DND-41 (cell line): ENCODE measurements at regions not wholly inside any gene's neighbourhood (a gene's known extent, or its start where the extent isn't known, plus 50 kb on each side); places are given as distances from the start of the nearest gene placed in this dataset.
"Not testable (repeated sequence)": the region's sequence is repeated elsewhere in the genome, so short reads cannot be mapped to it uniquely, and the experiment has no call there.

ENCODE experiments used
- ATAC-seq: fragments of 200-7000 bp; cut with Tn5 transposase; 3 replicates; pipeline ENCODE4 v1.9.1; 2021; ENCODE audit warnings: low read depth; ENCODE audit not compliant: insufficient read depth
- DNase-seq: peaks from one replicate; pipeline ENCODE4 v3.0.0-alpha.2; 2020
- H2AFZ ChIP-seq: 2 replicates; pipeline ENCODE4 v1.6.0; 2012; ENCODE audit warnings: low read depth, low read length
- H3K27ac ChIP-seq: 2 replicates; pipeline ENCODE4 v1.5.1; 2012; ENCODE audit warnings: low read length, inconsistent platforms
- H3K27me3 ChIP-seq: fragments of 200-600 bp; sonication (generic); 2 replicates; pipeline ENCODE4 v1.6.0; 2012; ENCODE audit warnings: low read length, mild to moderate bottlenecking, inconsistent platforms; ENCODE audit not compliant: insufficient read depth, poor library complexity
- H3K36me3 ChIP-seq: 2 replicates; pipeline ENCODE4 v1.5.1; 2012; ENCODE audit warnings: low read length, inconsistent platforms; ENCODE audit not compliant: insufficient read depth
- H3K4me1 ChIP-seq: 2 replicates; pipeline ENCODE4 v1.5.1; 2012; ENCODE audit warnings: mild to moderate bottlenecking, low read length; ENCODE audit not compliant: insufficient read depth
- H3K4me2 ChIP-seq: 2 replicates; pipeline ENCODE4 v1.6.0; 2012; ENCODE audit warnings: mild to moderate bottlenecking, moderate library complexity, low read length, inconsistent platforms; ENCODE audit not compliant: insufficient read depth
- H3K4me3 ChIP-seq, 2 experiments: fragments of 200-600 bp in 1 of 2; shearing (Covaris generic) in 1 of 2; 2 replicates each; pipeline ENCODE4 v1.5.1; 2012 to 2016; ENCODE audit warnings: inconsistent platforms in 2 of 2, low read length in 2 of 2, mild to moderate bottlenecking in 2 of 2, low read depth in 1 of 2, moderate library complexity in 1 of 2
- H3K79me2 ChIP-seq: 2 replicates; pipeline ENCODE4 v1.6.0; 2012; ENCODE audit warnings: low read length, inconsistent platforms; ENCODE audit not compliant: insufficient read depth
- H3K9ac ChIP-seq: 2 replicates; pipeline ENCODE4 v1.6.0; 2012; ENCODE audit warnings: low read depth, mild to moderate bottlenecking, inconsistent platforms, low read length, moderate library complexity
- H3K9me3 ChIP-seq: 2 replicates; pipeline ENCODE4 v1.5.1; 2012; ENCODE audit warnings: low read length, moderate library complexity, mild to moderate bottlenecking, inconsistent platforms; ENCODE audit not compliant: insufficient read depth, severe bottlenecking
- H4K20me1 ChIP-seq: 2 replicates; pipeline ENCODE4 v1.6.0; 2012; ENCODE audit warnings: low read length; ENCODE audit not compliant: insufficient read depth

DNA sequence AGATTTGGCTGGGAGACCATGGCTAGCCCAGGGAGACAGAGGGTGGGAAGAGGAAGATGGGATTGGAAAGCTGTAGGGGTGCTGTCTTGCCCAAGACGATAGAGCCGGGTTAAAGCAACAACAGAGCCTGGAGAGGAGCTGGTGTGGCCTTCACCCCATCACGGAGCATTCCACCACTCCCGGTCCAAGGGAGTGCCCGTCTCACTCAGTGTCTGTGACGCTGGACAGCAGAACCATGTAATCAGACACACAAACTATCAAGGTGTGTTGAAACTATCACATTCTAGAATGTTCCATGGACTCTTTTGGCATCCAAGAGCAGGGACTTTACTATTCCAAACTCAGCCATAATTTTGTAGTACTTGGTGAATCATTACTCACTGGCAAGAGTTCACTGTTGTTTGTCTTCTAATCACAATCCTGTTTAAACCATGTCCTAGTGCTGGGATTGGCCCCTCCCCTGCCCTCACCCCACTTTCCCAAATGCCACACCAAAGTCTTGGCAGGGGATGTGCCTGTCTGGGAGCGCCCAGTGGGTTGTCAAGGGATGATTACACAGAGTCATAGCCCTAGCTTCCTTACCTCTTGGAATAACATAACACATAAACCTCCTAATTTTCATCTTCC is 187.4 kb downstream of the LAT start:
- not testable (repeated sequence) for H3K9me3 ChIP-seq, H3K9ac ChIP-seq, H3K79me2 ChIP-seq, H3K4me2 ChIP-seq, H2AFZ ChIP-seq, H3K4me3 ChIP-seq, H3K4me1 ChIP-seq, H4K20me1 ChIP-seq, DNase-seq, H3K36me3 ChIP-seq, ATAC-seq, H3K27ac ChIP-seq, H3K27me3 ChIP-seq

DNA sequence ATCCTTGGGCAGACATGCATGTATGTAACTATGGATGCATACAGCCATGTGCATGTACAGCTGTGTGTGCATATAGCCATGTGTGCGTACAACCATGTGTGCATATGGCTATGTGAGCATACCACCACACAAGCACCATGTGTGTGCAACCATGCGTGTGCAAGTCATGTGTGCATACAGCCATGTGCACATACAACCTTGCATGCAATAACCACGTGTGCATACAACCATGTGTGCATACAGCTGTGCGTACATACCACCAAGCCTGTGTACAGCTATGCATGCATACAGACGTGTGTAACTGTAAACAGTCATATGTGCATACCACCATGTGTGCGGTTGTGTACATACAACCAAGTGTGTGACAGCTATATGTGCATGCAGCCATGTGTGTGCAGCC is 186.4 kb downstream of the LAT start:
- H3K9ac ChIP-seq, ATAC-seq: not testable (repeated sequence)

DNA sequence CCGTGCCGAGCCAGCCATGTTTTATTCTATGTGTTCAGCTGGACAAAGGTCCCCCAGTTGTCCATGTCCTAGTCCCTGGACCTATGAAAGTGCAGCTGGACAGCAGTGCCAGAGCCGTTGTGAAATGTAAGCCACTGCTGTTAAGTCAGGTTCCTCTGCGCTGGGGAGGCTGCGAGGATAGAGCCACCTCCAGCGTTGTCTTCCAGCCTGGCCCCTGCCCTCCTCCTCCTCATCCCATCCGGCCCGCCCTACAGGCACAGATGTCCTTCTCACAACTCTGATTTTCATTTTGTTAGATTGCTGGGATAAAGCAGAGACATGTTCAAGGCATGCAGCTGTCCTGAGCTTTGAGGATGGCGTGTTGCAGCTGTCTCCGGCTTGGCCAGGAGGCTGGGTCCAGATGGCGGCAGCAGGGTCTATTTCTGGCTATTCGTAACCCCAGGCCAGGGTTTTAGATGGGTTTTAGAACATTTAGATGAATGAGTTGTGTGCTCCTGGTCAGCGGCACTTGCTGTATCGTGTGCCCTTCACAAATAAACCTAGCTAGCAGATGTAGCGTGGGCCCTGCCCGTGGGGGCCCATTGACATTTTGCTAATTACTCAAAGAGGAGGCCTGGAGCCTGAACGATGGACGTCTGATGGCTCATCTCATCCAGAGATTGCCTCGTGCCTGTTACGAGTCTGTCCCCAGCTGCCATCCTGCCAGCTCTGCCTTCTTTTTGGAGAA is 185.7 kb downstream of the LAT start:
- DNase-seq, H4K20me1 ChIP-seq, H3K4me3 ChIP-seq, ATAC-seq, H3K9me3 ChIP-seq, H3K4me1 ChIP-seq, H3K9ac ChIP-seq, H3K4me2 ChIP-seq, H3K27me3 ChIP-seq, H2AFZ ChIP-seq, H3K27ac ChIP-seq, H3K79me2 ChIP-seq, H3K36me3 ChIP-seq: not testable (repeated sequence)

More for the DNA sequence above, 186.4 kb downstream of the LAT start:
- H3K4me2 ChIP-seq, H3K4me3 ChIP-seq, H3K36me3 ChIP-seq, H2AFZ ChIP-seq, DNase-seq, H4K20me1 ChIP-seq, H3K27me3 ChIP-seq, H3K9me3 ChIP-seq, H3K79me2 ChIP-seq, H3K4me1 ChIP-seq, H3K27ac ChIP-seq: not testable (repeated sequence)

DNA sequence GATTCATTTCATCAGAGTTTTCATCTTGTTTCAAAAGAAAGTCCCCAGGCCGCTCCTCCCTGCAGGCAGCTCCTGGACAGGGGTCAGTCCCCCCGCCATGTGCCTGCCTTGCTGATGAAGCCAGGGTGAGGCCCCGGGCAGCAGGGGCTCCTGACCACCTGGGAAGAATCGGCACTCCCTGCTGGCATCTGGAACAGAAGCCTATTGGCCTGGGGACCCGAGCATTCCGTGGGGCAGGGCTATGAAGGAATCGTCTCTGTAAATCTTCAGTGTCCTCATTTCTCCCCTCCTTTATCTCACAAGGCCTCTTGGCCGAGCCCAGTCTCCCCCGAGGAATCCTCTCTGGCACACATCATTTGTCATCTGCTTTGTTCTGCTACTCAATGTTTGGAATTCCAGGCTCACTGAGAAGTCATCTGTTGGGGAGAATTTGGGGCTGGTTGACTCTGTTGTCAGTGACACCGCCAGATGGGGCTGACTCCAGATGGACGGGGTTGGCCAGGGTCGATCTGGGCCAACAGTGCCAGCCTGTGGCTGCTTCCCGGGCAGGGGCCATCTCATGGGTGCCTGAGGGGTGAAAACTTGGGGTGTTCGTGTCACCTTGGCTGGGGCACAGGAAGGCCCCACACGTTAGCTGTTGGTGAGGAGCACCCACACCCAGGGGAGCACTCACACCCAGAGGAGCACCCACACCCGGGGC is 184.6 kb downstream of the LAT start:
- not testable (repeated sequence) for ATAC-seq, H3K27ac ChIP-seq, H3K9ac ChIP-seq, H3K27me3 ChIP-seq, H3K4me2 ChIP-seq, H3K4me3 ChIP-seq, H3K4me1 ChIP-seq, H4K20me1 ChIP-seq, H2AFZ ChIP-seq, H3K9me3 ChIP-seq, H3K79me2 ChIP-seq, DNase-seq, H3K36me3 ChIP-seq

DNA sequence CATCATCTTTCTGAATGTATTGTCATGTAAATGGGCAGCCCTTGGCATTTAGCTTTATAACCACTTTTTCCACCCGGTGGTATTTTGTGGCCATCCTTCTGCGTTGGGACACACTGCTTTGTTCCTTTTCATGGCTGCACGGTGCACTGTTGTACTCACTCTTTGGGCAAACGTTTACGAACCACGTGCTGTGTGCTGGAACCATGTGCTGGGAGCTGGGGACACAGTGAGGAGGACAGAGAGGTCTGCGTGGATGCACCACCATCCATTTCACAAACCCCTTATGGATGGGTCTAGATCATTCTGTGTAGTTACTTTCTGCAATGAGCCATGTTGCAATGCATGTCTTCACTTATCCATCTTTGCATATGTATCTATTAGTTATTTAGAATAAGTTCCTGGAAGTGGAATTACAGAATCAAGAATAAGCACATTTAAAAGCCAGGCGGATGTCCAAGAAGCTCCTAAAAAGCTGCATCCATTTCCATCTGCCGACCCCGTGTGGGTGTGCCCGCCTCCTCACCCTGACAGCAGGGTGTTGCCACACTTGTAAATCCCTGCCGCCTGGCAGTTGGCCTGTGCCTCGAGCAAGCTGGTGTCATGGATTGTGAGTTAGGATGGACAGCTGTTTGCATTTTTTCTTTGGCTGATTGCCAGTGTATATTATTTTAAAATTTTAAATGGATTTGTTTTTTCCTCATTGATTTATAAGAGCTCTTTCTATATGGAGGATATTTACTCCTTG is 183.8 kb downstream of the LAT start:
- not testable (repeated sequence) for H3K4me2 ChIP-seq, ATAC-seq

DNA sequence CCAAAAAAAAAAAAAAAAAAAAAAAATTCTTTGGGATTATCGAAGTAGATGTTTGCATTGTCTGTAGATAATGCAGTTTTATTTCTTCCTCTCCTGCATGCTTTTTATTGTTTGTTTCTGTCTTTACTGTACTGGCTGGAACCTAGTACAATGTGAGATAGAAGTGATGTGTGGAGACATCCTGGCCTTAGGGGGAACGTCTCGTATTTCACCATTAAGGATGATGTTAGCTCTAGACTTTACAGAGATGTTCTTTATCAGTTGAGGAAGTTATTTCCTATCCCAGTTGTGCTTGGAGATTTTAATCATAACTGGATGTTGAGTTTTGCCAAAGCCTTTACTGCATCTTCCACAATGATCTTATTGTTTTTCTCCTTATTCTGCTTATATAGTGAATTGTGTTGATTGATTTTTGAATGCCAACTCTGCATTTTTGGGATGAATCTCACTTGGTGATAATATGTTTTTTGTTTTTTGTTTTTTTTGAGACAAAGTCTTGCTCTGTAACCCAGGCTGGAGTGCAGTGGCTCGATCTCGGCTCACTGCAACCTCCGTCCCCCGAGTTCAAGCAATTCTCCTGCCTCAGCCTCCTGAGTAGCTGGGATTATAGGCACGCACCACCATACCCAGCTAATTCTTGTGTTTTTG is 179.7 kb downstream of the LAT start:
- H3K27me3 ChIP-seq, H3K79me2 ChIP-seq, H2AFZ ChIP-seq, H3K4me1 ChIP-seq, H3K27ac ChIP-seq, ATAC-seq, H3K4me3 ChIP-seq, H4K20me1 ChIP-seq, H3K9me3 ChIP-seq, H3K9ac ChIP-seq, H3K4me2 ChIP-seq, DNase-seq, H3K36me3 ChIP-seq: not testable (repeated sequence)

More for the DNA sequence above, 183.8 kb downstream of the LAT start:
- H3K27me3 ChIP-seq, H4K20me1 ChIP-seq, H3K79me2 ChIP-seq, H3K4me3 ChIP-seq, H3K9me3 ChIP-seq, H3K27ac ChIP-seq, H3K4me1 ChIP-seq, DNase-seq, H2AFZ ChIP-seq, H3K36me3 ChIP-seq, H3K9ac ChIP-seq: not testable (repeated sequence)

DNA sequence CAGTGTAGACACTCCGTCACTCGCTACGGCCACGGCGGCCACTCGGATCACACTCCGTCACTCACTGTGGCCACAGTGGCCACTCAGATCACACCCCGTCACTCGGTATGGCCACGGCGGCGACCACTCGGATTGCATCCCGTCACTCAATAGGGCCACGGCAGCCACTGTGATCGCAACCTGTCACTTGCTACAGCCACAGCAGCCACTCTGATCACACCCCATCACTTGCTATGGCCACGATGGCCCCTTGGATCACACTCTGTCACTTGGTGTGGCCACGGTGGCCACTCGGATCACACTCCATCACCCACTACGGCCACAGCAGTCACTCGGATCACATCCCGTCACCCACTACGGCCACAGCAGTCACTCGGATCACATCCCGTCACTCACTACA is 175.3 kb downstream of the LAT start:
- H3K36me3 ChIP-seq, H3K4me3 ChIP-seq, H3K9me3 ChIP-seq, H3K27ac ChIP-seq, H3K9ac ChIP-seq, H2AFZ ChIP-seq, H3K4me2 ChIP-seq, ATAC-seq, H4K20me1 ChIP-seq, H3K4me1 ChIP-seq, H3K27me3 ChIP-seq, H3K79me2 ChIP-seq, DNase-seq: not testable (repeated sequence)
